Esophagus squamous epithelium (tissue), 5 donors: ENCODE measurements at regions not wholly inside any gene's neighbourhood (a gene's known extent, or its start where the extent isn't known, plus 50 kb on each side); places are given as distances from the start of the nearest gene placed in this dataset.

Source experiments
- DNase-seq: peaks from one replicate; lab custom pipeline; 2025; lab: John Stamatoyannopoulos, UW
- H3K27ac ChIP-seq, 4 donors: fragments of 200-600 bp; sonication (generic); one replicate each; pipeline ENCODE4 v1.5.1; 2016 to 2019; ENCODE audit warnings: mild to moderate bottlenecking in 1 of 4
- H3K27me3 ChIP-seq, 4 donors: fragments of 200-600 bp; sonication (generic); 1 replicate in 3 of 4; 2 replicates in 1 of 4; pipeline versions ENCODE4 v1.5.1 to v1.6.0; 2017 to 2021; ENCODE audit warnings: antibody characterized with exemption in 1 of 4
- H3K36me3 ChIP-seq, 3 donors: fragments of 200-600 bp; sonication (generic); one replicate each; pipeline ENCODE4 v1.5.1; 2016 to 2019
- H3K4me1 ChIP-seq, 3 donors: fragments of 200-600 bp; sonication (generic); one replicate each; pipeline ENCODE4 v1.5.1; 2017 to 2019
- H3K4me3 ChIP-seq, 4 donors: fragments of 200-600 bp; sonication (generic); 1 replicate in 3 of 4; 2 replicates in 1 of 4; pipeline ENCODE4 v1.5.1; 2016 to 2019; ENCODE audit warnings: mild to moderate bottlenecking in 2 of 4, moderate library complexity in 1 of 4
- H3K9me3 ChIP-seq, 3 donors: fragments of 200-600 bp; sonication (generic); one replicate each; pipeline ENCODE4 v1.5.1; 2016 to 2019
- CTCF ChIP-seq, 6 experiments: fragments of 450-650 bp in 4 of 6; fragments of 200-600 bp in 2 of 6; sonication (generic) in 2 of 6; IDR thresholded peaks; one replicate each; pipeline ENCODE4 v1.5.1; 2016 to 2019; ENCODE audit warnings: antibody characterized with exemption in 6 of 6, mild to moderate bottlenecking in 4 of 6, moderate library complexity in 4 of 6
- POLR2A ChIP-seq, 4 donors: fragments of 450-650 bp; IDR thresholded peaks; one replicate each; pipeline ENCODE4 v1.6.1; 2017; ENCODE audit warnings: antibody characterized with exemption in 4 of 4, mild to moderate bottlenecking in 4 of 4, moderate library complexity in 3 of 4
- WGBS, 2 donors: methylation state at CpG; one replicate each; pipeline ENCODE4 v1.1.5; 2018; 5-methylcytosine and 5-hydroxymethylcytosine counted together
- intact Hi-C: fragments of 100-400 bp; cut with DNase I; formaldehyde crosslinking; loops from one replicate; pipeline ENCODE4 v1.15.0; 2022
- small RNA-seq, 4 donors: library from RNA; depleted of rRNA; stranded (forward); fragments of <200 nt; gene quantifications; one replicate each; pipeline ENCODE3, GENCODE V24; 2016
- donor health status: DM: yes; HTN: yes; CAD: no.

- intact Hi-C loops, result no loop called here
- DNase-seq, result no peak
- TF ChIP-seq CTCF (IDR thresholded peaks at IDR 0.05) (no peak), POLR2A (IDR thresholded peaks at IDR 0.05) (no peak)
- Histone ChIP-seq H3K27me3 (no peaks in the 10 kb centered on the region), H3K27ac (no peak overlapping the region), H3K9me3 (no peaks in the 10 kb centered on the region), H3K36me3 (no peaks in the 10 kb centered on the region), H3K4me1 (peaks cover 0 to 16% (median 5%) of the 10 kb centered on the region in 3 donors), H3K4me3 (no peak overlapping the region)
- WGBS, 2 donors, result 87 to 89% methylated on average over 4 of the region's 4 CpGs
Observed at GRCh38 chr13:40504641-40505040, 161.8 kb downstream of the FOXO1 start.

- H3K9me3 ChIP-seq, result no peaks in the 10 kb centered on the region
- intact Hi-C loops, result no loop called here
- WGBS, 2 donors, result 86 to 90% methylated on average over 3 of the region's 3 CpGs
- H3K36me3 ChIP-seq, result no peaks in the 10 kb centered on the region
- H3K27me3 ChIP-seq, result no peaks in the 10 kb centered on the region
- no peak for DNase-seq
- TF ChIP-seq POLR2A (IDR thresholded peaks at IDR 0.05) (no peak), CTCF (IDR thresholded peaks at IDR 0.05) (no peak)
- peaks cover 0 to 16% (median 5%) of the 10 kb centered on the region in 3 donors for H3K4me1 ChIP-seq
- H3K27ac ChIP-seq, result no peak overlapping the region
- H3K4me3 ChIP-seq, result no peak overlapping the region
Observed at GRCh38 chr13:40505196-40505595, 161.2 kb downstream of the FOXO1 start.

Small RNAs in the stretch of these regions (small RNA-seq; reads per million reads assigned to genes)
- gene RF00108 (0 reads per million in 4 donors), gene RNY3P9 (0 reads per million in 4 donors), gene RPL17P51 (0 reads per million in 4 donors)
